C4-2B (cell line): ENCODE measurements at regions not wholly inside any gene's neighbourhood (a gene's known extent, or its start where the extent isn't known, plus 50 kb on each side); places are given as distances from the start of the nearest gene placed in this dataset.

ENCODE experiments used
- H3K27ac ChIP-seq: fragments of 450-650 bp; 2 replicates; pipeline ENCODE4 v1.5.1; 2017
- ZFX ChIP-seq: fragments of 450-650 bp; IDR thresholded peaks from 2 replicates; pipeline ENCODE4 v1.6.1; 2017
- TF ChIP-seq, protein P1 (sequence below): fragments of 450-650 bp; conservative IDR thresholded peaks from 2 replicates; pipeline ENCODE4 v1.5.1; 2017; ENCODE audit warnings: mild to moderate bottlenecking

GRCh38 chr5:93850311-93850710, 108.9 kb upstream of the POU5F2 start:
- no peak for TF ChIP-seq ZFX
- TF ChIP-seq, protein P1, sequence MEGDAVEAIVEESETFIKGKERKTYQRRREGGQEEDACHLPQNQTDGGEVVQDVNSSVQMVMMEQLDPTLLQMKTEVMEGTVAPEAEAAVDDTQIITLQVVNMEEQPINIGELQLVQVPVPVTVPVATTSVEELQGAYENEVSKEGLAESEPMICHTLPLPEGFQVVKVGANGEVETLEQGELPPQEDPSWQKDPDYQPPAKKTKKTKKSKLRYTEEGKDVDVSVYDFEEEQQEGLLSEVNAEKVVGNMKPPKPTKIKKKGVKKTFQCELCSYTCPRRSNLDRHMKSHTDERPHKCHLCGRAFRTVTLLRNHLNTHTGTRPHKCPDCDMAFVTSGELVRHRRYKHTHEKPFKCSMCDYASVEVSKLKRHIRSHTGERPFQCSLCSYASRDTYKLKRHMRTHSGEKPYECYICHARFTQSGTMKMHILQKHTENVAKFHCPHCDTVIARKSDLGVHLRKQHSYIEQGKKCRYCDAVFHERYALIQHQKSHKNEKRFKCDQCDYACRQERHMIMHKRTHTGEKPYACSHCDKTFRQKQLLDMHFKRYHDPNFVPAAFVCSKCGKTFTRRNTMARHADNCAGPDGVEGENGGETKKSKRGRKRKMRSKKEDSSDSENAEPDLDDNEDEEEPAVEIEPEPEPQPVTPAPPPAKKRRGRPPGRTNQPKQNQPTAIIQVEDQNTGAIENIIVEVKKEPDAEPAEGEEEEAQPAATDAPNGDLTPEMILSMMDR: no peak
- no peak overlapping the region for H3K27ac ChIP-seq

GRCh38 chr5:93845376-93845775, 104.0 kb upstream of the POU5F2 start:
- H3K27ac ChIP-seq: no peak overlapping the region
- no peak for TF ChIP-seq ZFX
- TF ChIP-seq, protein P1: no peak

GRCh38 chr5:93831449-93831848, 90.0 kb upstream of the POU5F2 start:
- H3K27ac ChIP-seq: no peak overlapping the region
- TF ChIP-seq, protein P1: no peak
- TF ChIP-seq ZFX: no peak

- no peak overlapping the region for H3K27ac ChIP-seq
- TF ChIP-seq ZFX: no peak
- TF ChIP-seq, protein P1: no peak
These were observed 89.5 kb upstream of the POU5F2 start for GRCh38 chr5:93830893-93831292.

DNA sequence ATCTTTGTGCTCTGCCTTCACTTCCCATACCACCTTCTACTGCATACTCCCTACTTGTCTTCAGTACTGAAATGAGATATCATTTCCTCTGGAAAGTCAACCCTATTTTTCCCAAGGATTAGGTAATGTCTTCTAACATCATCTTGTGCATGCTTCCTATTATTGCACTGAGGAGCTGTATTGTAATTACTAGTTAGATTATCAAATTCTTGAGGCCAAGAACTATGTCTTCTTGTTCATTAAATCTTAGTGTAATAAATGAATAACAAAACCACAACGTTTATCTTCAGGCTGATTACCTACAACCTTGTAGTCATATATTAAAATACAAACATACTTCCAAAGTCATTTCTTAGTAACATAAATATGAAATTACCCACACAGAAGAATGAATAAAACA, 87.9 kb upstream of the POU5F2 start:
- no peak overlapping the region for H3K27ac ChIP-seq
- TF ChIP-seq, protein P1: no peak
- no peak for TF ChIP-seq ZFX

GRCh38 chr5:93821891-93822415, 80.6 kb upstream of the POU5F2 start:
- no peak overlapping the region for H3K27ac ChIP-seq

DNA sequence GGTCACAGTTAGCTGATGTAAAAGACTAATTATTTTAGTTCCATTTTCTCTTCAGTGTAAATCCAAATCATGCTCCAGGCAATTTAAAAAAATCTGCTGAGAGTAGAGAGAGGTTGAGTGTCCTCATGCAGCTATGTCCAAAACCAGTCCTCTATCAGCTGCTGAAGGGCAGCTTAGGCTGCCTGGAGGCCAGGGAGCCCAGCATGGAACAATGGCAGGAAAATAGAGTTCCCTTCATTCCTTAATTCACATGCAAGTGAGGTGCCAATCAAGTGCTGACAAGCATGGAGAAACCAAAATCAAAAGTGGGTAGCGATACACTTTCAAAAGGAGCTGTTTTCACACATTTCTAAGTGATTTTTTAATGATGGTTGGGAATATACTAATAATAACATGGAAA, 78.3 kb upstream of the POU5F2 start:
- TF ChIP-seq, protein P1: no peak
- TF ChIP-seq ZFX: no peak
- no peak overlapping the region for H3K27ac ChIP-seq

More at GRCh38 chr5:93821891-93822415, 80.6 kb upstream of the POU5F2 start:
- no peak for TF ChIP-seq ZFX
- TF ChIP-seq, protein P1: no peak
